ENCODE measurements at regions not wholly inside any gene's neighbourhood (a gene's known extent, or its start where the extent isn't known, plus 50 kb on each side); places are given as distances from the start of the nearest gene placed in this dataset.

DNA sequence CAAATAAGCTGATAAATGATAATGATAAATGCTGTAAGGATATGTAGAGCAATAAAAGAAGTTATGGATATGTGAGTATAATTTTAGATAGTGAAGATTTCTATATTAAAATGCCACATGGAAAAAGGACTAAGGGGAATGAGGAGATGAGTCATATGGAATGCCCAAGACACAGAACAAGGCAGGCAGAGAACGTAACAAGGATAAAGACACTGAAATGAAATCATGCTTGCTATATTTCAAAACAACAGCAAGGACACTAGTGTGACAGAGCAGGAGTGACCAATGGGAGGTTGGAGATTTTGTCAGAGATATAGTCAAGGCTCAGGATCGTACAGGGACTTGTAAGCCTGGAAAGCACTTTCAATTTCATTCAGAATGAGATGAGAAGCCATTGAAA is 621.5 kb upstream of the SEMA6D start:
- TF ChIP-seq, protein P1, sequence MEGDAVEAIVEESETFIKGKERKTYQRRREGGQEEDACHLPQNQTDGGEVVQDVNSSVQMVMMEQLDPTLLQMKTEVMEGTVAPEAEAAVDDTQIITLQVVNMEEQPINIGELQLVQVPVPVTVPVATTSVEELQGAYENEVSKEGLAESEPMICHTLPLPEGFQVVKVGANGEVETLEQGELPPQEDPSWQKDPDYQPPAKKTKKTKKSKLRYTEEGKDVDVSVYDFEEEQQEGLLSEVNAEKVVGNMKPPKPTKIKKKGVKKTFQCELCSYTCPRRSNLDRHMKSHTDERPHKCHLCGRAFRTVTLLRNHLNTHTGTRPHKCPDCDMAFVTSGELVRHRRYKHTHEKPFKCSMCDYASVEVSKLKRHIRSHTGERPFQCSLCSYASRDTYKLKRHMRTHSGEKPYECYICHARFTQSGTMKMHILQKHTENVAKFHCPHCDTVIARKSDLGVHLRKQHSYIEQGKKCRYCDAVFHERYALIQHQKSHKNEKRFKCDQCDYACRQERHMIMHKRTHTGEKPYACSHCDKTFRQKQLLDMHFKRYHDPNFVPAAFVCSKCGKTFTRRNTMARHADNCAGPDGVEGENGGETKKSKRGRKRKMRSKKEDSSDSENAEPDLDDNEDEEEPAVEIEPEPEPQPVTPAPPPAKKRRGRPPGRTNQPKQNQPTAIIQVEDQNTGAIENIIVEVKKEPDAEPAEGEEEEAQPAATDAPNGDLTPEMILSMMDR (conservative IDR thresholded peaks at IDR 0.05; ENCODE audit: low read depth, low read length), result no peak
- TF ChIP-seq EZH2 (IDR thresholded peaks at IDR 0.05; ENCODE audit: low read length, unreplicated experiment), result no peak

Data from PC-3 (cell line).